Muscle layer of colon (tissue), 2 donors: ENCODE measurements at regions not wholly inside any gene's neighbourhood (a gene's known extent, or its start where the extent isn't known, plus 50 kb on each side); places are given as distances from the start of the nearest gene placed in this dataset.

Experiments
- H3K27ac ChIP-seq: one replicate; pipeline ENCODE4 v1.7.0; 2013; ENCODE audit warnings: low read depth, mild to moderate bottlenecking, low read length, moderate library complexity
- H3K27me3 ChIP-seq, 2 donors: one replicate each; pipeline ENCODE4 v1.7.0; 2013; ENCODE audit warnings: low read length in 2 of 2, mild to moderate bottlenecking in 2 of 2; ENCODE audit not compliant: insufficient read depth in 2 of 2, control insufficient read depth in 1 of 2
- H3K36me3 ChIP-seq: one replicate; pipeline ENCODE4 v1.7.0; 2013; ENCODE audit warnings: mild to moderate bottlenecking, low read length; ENCODE audit not compliant: insufficient read depth
- H3K4me1 ChIP-seq: one replicate; pipeline ENCODE4 v1.7.0; 2013; ENCODE audit warnings: mild to moderate bottlenecking, low read length; ENCODE audit not compliant: insufficient read depth
- H3K4me3 ChIP-seq, 2 donors: one replicate each; pipeline ENCODE4 v1.7.0; 2013; ENCODE audit warnings: low read length in 2 of 2, low read depth in 1 of 2, mild to moderate bottlenecking in 1 of 2, moderate library complexity in 1 of 2
- H3K9ac ChIP-seq: one replicate; pipeline ENCODE4 v1.7.0; 2013; ENCODE audit warnings: low read length
- H3K9me3 ChIP-seq: one replicate; pipeline ENCODE4 v1.7.0; 2013; ENCODE audit warnings: mild to moderate bottlenecking, low read length
- donor health status: abdominal sarcoma.
- donor health status: Adenocarcinoma of cecum.

DNA sequence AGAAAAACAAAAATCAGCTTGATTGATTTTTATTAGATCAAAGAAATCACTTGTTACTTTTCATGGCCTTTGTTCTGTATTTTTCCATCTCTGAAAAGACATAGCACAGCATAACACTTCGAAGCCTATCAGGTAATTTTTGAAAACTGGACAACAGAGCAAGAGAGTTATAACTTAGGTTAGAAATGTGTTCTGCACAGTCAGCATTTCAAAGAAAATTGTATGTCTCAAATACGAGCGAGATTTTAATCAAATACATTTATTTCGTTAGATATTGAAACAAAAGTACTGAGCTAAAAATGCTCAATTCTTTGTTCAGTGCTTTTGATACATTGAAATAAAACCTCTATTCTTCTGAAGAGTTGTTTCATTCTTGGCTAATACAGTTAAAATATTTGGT lies 144.1 kb upstream of the SLC10A2 start:
- Histone ChIP-seq H3K36me3 (no peaks in the 10 kb centered on the region), H3K9me3 (no peaks in the 10 kb centered on the region), H3K27me3 (no peaks in the 10 kb centered on the region), H3K4me3 (no peak overlapping the region), H3K27ac (no peak overlapping the region), H3K9ac (no peak overlapping the region), H3K4me1 (no peaks in the 10 kb centered on the region)

DNA sequence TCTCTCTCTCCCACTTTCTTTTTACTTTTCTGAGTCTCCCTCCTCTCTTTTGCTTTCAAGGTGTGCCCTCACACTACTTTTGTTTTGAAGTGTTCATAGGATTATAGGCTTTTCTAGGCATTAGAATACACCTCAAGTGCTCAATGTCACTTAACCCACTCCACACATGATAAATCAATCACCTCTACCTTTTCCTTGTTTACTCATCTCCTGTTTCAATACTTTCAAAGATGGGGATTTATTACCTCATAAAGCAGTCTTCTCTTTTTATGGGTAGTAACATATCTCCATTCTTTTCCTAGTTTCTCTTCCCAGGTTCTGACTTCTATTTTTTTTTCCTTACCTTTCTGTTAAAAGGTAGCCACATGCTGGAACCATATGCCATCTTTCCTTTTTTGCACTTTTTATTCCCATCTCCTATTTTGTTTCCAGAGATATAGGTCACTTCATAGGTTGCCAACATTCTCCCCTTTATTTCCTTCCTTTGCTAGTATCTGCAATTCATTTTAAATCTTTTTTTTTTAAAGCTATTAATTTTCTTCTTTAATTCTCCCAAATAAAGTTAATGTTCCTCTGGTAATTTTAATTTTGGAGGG lies 137.6 kb upstream of the SLC10A2 start:
- H3K4me1 ChIP-seq, result no peaks in the 10 kb centered on the region
- H3K27ac ChIP-seq, result no peak overlapping the region
- no peaks in the 10 kb centered on the region for H3K27me3 ChIP-seq
- no peak overlapping the region for H3K4me3 ChIP-seq
- H3K9ac ChIP-seq, result no peak overlapping the region
- no peaks in the 10 kb centered on the region for H3K9me3 ChIP-seq
- H3K36me3 ChIP-seq, result no peaks in the 10 kb centered on the region

DNA sequence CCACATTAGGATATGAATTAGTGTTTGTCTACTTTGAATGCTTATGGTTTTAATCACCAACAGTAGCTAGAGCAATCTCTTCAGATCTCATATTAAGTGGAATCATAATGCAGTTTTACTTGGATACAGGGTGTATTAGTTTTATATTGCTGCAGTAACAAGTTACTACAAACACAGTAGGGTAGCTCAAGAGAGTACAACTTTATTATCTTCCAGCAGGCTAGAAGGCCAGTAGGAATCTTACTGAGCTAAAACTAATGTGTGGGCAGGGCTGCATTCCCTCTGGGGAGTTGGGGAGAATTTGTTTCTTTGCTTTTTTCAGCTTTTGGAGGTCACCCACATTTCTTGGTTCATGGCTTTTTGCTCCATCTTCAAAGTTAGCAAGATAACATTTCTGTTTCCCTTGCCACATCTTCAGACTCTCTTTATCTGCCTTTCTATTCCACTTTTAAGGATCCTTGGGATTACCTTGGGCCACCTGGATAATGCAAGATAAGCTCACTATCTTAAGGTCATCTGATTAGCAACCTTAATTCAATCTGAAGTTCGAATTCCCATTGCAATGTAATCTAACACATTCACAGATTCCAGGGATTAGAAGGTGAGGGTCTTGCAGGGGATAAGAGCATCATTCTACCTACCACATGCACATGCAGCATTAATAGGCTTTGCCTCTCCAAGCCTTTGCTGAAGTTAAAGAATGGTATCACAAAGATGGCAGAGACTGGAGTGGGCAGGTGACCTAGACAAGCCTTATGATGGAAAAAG lies 134.1 kb upstream of the SLC10A2 start:
- Histone ChIP-seq H3K9ac (no peak overlapping the region), H3K9me3 (no peaks in the 10 kb centered on the region), H3K36me3 (no peaks in the 10 kb centered on the region), H3K4me3 (no peak overlapping the region), H3K27ac (no peak overlapping the region), H3K4me1 (no peaks in the 10 kb centered on the region), H3K27me3 (no peaks in the 10 kb centered on the region)

DNA sequence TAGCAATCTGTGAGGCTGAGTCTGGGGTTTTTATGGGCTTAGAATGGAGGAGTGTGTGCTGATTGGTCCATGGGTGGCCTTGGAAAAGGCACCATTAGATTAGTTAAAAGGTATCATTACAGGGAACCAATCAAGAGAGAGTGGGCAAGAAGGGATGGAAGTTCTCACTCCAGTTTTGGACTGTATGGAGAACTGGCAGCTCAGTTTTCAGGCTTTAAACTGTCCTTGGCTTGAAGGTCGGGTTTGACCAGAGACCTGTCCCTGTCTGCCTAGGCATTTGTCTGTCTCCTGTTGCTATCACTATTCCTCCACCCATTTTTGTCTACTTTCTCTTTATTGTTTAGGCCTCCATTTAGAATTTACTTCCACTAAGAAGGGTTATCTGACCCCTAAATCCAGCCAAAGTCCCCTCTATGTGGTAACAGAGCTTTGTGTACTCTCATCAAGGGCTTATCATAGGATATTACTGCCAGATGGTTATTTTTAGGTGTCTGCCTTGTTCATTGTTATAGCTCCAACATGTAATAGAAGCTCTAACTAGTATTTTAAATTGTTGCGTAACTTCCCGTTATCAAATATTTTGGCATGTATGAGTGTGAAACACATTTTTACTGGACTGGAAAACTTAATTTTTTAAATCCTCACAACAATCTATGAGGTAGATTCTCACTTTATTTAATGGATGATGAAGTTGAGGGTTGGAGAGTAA lies 133.3 kb upstream of the SLC10A2 start:
- no peaks in the 10 kb centered on the region for H3K27me3 ChIP-seq
- no peaks in the 10 kb centered on the region for H3K4me1 ChIP-seq
- no peak overlapping the region for H3K27ac ChIP-seq
- H3K9ac ChIP-seq, result no peak overlapping the region
- no peak overlapping the region for H3K4me3 ChIP-seq
- no peaks in the 10 kb centered on the region for H3K9me3 ChIP-seq
- no peaks in the 10 kb centered on the region for H3K36me3 ChIP-seq

DNA sequence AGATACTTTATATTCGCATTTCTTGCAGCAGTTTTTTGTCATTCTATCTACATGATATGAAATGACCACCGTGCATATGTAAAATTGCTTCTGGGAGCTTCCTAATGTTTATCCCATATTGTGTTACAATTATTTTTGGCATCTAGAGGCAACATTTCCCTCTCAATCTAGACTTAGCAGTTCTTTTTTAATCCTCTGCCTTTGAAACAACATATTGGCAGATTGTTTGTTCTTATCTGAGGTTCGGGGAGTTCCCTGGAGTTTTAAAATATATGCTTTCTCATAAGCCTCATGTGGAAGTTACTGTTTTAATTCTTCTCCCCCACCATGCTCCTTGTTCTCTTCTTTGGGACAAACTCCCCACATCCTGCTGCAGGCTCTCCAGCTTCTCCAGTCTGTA lies 130.1 kb upstream of the SLC10A2 start:
- H3K27ac ChIP-seq, result no peak overlapping the region
- no peak overlapping the region for H3K4me3 ChIP-seq
- no peak overlapping the region for H3K9ac ChIP-seq
- no peaks in the 10 kb centered on the region for H3K9me3 ChIP-seq
- H3K36me3 ChIP-seq, result no peaks in the 10 kb centered on the region
- H3K27me3 ChIP-seq, result no peaks in the 10 kb centered on the region
- H3K4me1 ChIP-seq, result no peaks in the 10 kb centered on the region

DNA sequence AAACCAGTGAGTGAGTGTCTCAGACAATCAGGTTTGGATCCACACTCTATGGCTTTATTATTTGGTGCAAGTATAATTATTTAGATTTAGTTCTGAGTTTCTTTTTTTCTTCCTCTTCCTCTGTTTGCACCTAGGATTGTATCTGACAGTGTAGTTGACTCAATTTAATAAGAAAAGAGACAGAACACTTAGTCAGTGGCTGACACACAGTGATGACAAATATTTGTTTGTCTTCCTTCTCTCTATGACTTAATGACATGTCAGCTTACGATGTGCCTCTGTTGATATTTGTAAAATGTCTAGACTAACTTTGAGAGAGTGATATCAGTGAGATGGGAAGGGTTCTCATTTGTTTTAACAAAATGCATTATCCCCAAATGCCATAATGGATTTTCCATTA lies 129.5 kb upstream of the SLC10A2 start:
- Histone ChIP-seq H3K4me3 (no peak overlapping the region), H3K9me3 (no peaks in the 10 kb centered on the region), H3K4me1 (no peaks in the 10 kb centered on the region), H3K27ac (no peak overlapping the region), H3K9ac (no peak overlapping the region), H3K36me3 (no peaks in the 10 kb centered on the region), H3K27me3 (no peaks in the 10 kb centered on the region)

DNA sequence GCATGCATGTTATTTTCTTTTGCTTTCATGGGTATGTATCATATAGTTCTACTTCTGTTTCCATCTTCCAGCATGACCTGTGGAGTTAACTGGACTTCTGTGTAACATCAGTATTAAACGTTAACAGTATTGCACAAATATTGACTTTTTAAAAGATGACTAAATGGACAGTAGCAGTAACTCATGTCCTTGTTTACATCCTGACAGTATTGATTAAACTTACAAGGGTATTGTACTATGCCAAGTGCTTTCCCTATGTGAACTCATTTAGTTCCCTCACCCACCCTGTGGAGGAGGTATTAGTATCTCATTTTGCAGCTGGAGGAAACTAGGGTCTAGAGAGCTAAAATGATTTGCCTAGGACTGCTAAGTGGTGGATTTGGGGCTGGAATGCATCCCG lies 128.7 kb upstream of the SLC10A2 start:
- H3K9me3 ChIP-seq, result no peaks in the 10 kb centered on the region

DNA sequence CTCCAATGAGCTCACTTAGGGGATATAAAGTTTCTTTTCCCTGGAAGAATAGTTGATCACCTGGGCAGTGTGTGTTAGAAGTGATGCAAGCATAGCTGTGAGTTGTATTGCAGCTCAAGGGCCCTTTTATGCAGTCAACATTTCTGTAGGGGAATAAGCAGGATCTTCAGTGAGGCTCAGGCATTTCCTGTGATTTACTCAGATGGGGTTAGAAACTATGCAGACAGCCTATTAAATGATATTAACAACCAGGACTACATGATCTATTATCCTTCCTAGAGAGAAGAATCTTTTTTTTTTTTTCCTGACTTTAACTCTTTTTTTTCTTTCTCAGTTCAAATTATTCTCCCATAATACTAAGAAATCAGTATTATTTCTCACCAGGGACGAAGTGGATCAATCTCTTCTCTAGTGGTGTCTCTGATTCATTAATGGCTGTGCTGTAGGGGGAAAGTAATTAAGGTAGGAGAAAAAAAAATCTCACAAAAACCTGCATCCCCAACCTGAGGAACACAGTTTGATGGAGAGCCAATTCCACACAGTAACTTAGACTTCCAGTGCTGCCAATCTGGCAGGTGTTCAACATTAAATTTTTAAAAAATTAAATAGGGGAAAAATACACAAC lies 126.4 kb upstream of the SLC10A2 start:
- H3K27me3 ChIP-seq, result no peaks in the 10 kb centered on the region
- no peaks in the 10 kb centered on the region for H3K36me3 ChIP-seq
- H3K27ac ChIP-seq, result no peak overlapping the region
- H3K4me3 ChIP-seq, result no peak overlapping the region
- no peaks in the 10 kb centered on the region for H3K4me1 ChIP-seq
- H3K9me3 ChIP-seq, result no peaks in the 10 kb centered on the region
- no peak overlapping the region for H3K9ac ChIP-seq

More for the DNA sequence above, 128.7 kb upstream of the SLC10A2 start:
- H3K4me1 ChIP-seq, result no peaks in the 10 kb centered on the region
- H3K36me3 ChIP-seq, result no peaks in the 10 kb centered on the region
- H3K27ac ChIP-seq, result no peak overlapping the region
- H3K9ac ChIP-seq, result no peak overlapping the region
- H3K27me3 ChIP-seq, result no peaks in the 10 kb centered on the region
- H3K4me3 ChIP-seq, result no peak overlapping the region

DNA sequence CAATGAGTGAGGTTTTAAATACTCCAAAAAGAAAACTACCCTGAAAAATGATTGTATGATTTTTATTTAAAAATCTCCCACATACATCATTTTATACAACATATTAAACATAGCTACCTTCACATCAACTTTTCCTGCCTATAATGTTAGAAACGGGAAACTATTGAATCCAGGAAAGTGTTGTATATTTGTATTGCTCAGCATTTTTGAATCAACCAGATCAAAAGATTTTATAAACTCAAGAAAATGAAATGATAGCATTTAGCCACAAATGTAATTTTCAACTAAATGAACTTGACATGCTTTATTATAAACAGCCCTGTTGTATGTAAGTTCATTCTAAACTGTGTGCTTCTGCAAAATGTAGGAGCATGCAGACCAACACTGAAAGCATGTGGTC lies 124.6 kb upstream of the SLC10A2 start:
- H3K4me1 ChIP-seq, result no peaks in the 10 kb centered on the region
- H3K9me3 ChIP-seq, result no peaks in the 10 kb centered on the region
- no peak overlapping the region for H3K27ac ChIP-seq
- H3K36me3 ChIP-seq, result no peaks in the 10 kb centered on the region
- no peak overlapping the region for H3K4me3 ChIP-seq
- H3K27me3 ChIP-seq, result no peaks in the 10 kb centered on the region
- no peak overlapping the region for H3K9ac ChIP-seq

DNA sequence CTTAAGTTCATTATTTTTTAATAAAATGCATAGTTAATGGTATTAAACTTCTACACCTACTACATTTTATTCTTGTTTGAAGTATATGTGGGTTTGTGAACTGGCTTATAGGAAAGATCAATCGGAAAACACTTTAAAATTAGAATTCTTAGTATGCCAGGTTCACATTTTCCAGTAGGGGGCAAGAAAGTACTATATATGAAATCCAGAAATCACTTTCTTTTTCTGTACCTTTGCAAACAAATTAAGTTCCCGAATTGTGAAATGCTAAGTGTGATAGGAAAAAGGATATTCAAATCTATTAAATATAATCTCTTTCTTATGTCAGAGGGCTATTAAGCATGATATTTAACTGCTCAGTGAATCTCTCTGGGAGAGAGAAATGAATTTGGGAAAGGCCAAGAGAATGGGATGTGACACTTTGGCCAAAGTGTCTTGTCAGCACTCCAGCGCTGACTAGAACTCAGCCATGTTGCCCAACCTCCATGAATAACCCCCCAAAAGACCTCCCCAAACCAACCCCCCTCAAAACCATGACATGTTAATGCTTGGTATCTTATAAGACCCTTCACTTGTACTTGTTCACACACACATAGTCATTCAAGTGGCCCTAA lies 122.6 kb upstream of the SLC10A2 start:
- Histone ChIP-seq H3K27me3 (no peaks in the 10 kb centered on the region), H3K9ac (no peak overlapping the region), H3K4me3 (no peak overlapping the region), H3K4me1 (no peaks in the 10 kb centered on the region), H3K36me3 (no peaks in the 10 kb centered on the region), H3K27ac (no peak overlapping the region), H3K9me3 (no peaks in the 10 kb centered on the region)

DNA sequence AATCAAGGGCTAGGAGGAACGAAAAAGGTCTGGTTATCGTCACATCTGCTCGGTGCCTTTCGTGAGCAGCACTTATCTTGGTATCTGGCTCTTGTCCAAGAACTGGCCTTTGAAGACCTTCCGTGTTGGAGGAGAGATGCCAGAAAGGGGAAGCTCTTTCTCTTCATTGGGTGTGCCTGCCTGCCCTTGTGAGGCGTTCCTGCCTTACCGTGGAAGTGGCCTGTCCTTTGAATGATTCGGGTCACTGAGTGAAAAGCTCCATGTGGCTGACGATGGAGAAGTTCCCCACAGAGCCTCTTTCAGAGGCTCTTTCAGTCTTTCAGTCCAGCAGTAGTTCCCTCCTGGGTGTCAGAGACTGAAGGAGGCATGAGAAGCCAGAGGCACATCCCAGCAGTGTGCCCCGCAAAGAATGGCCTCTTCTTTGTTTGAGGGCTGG lies 121.5 kb upstream of the SLC10A2 start:
- Histone ChIP-seq H3K4me1 (no peaks in the 10 kb centered on the region), H3K9me3 (no peaks in the 10 kb centered on the region), H3K36me3 (no peaks in the 10 kb centered on the region), H3K9ac (no peak overlapping the region), H3K27me3 (no peaks in the 10 kb centered on the region), H3K4me3 (no peak overlapping the region), H3K27ac (no peak overlapping the region)
